GM21717 (cell line): ENCODE measurements at regions not wholly inside any gene's neighbourhood (a gene's known extent, or its start where the extent isn't known, plus 50 kb on each side); places are given as distances from the start of the nearest gene placed in this dataset.

Experiments used
- ATAC-seq: cut with Tn5 transposase; IDR thresholded peaks from one replicate; pipeline ENCODE4 v1.9.1; 2021; ENCODE audit warnings: mild to moderate bottlenecking, moderate library complexity; ENCODE audit not compliant: unreplicated experiment

- no peak for ATAC-seq
Observed at GRCh38 chr1:96374076-96374762, 347.4 kb upstream of the PTBP2 start.

- ATAC-seq = no peak
Observed at GRCh38 chr1:96376846-96377245, 344.7 kb upstream of the PTBP2 start.

- ATAC-seq = no peak
Observed at GRCh38 chr1:96384611-96385010, 337.0 kb upstream of the PTBP2 start.

GRCh38 chr1:96387785-96388184 lies 333.8 kb upstream of the PTBP2 start:
- no peak for ATAC-seq

- no peak for ATAC-seq
Observed at GRCh38 chr1:96388421-96389310, 332.9 kb upstream of the PTBP2 start.

GRCh38 chr1:96400089-96400488 lies 321.5 kb upstream of the PTBP2 start:
- no peak for ATAC-seq

DNA sequence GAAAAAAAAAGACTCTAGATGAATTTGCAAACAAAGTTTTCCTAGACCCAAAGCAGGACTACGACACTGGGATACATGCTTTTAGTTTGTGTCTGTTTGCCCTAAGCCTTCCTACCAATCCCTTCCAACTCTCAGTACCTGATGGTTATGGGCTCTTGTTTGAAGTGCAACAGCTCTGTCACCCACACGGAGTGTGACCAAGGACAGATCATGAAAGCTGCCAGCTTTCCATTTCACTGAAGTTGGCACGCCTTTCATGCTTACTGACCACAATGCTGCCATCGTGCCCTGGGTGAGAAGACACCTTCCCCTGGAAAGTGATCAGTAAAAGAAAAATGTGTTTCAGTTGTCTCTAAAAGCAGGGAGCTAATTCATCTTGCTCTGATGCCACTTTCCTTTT lies 312.5 kb upstream of the PTBP2 start:
- ATAC-seq = no peak

DNA sequence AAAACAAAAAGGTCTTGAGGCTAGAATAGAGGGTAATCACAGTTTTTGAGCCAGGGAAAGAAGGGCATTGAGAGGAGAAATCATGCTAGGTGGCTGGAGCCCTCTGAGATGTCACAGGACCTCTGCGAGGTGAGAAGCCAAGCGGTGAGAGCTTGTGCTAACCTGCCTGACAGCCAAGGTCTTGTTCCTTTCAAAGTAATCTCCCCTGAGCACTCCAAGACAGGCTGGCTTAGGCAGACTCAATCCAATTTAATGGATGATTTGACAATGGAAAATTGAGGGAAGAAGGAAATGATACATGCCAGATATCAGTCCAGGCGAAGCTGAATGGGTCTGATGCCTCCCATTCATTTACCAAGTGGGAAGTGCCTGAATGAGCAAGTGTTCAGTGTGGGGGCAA lies 311.9 kb upstream of the PTBP2 start:
- ATAC-seq = no peak

- no peak for ATAC-seq
Observed at GRCh38 chr1:96411006-96411405, 310.6 kb upstream of the PTBP2 start.

- no peak for ATAC-seq
Observed at GRCh38 chr1:96414598-96414997, 307.0 kb upstream of the PTBP2 start.

DNA sequence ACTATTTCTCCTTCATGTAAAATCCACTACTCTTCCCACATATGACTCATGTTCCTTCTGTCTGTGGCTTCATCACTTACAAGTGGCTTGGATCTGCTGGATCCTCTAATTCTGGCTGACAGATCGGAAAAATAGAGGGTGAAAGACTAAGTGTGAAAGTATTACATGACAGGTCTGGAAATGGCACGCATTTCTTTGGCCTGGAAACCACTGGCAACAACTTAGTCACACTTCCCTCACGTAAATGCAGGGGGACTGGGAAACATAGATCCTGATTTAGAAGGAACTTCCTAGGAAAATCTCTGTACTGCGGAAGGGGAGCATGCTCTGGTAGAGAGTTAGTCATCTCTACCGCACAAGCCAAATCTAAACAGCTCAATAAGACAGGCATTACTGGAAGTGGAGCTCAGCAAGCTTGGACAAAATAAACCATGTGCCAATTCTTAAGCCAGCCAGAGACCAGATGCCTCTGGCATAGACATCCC lies 305.4 kb upstream of the PTBP2 start:
- no peak for ATAC-seq

DNA sequence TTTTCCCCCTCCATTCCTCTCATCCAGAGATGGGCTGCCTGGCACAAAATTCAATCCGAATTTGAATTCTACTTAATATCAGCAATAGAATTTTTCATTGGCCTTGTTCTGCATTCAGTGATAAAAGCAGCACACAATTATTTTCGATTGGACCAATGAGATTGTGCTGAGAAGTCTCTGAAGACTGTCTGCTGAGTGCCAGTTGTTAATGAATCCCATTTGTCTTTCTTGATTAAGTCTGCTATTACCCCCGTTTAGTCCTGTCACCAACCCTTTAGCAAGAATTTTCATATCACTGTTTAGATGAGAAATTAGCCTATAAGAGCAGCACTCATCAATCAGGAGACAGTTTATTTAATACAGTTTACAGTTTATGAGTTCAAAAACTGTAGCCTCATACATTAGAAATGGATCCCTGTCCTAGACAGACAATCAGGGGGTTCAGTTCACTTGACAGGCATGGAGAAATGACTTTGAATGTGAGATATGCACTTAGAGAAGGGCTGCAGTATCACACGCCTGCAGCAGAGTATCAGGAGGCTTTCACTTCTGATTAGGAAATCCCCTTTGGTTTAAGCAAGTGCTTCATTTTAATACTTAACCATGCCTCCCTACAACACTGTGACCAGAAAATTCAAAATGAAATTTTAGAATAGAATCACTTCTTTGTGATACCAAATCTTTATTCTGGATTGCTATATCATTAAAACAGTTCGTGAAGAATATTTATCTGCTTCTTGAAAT lies 304.7 kb upstream of the PTBP2 start:
- peak; percentile 98 for ATAC-seq

DNA sequence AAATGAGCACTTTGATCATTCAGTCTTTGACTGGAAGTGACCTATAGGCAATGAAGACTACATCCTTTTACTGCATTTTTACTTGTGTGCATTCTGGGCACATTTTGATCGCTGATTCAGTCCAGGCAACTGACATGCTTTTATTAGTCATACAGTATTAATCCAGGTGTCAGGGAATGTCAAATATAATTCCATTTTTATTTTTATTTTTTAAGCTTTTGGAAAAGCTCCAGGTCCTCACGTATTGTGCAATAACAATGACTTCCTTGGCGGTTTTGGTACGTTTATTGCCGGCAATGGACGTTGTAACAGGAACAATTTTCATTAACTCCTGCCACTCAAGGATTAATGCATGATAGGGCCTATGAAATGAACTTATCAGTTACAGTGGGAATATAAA lies 302.6 kb upstream of the PTBP2 start:
- no peak for ATAC-seq

DNA sequence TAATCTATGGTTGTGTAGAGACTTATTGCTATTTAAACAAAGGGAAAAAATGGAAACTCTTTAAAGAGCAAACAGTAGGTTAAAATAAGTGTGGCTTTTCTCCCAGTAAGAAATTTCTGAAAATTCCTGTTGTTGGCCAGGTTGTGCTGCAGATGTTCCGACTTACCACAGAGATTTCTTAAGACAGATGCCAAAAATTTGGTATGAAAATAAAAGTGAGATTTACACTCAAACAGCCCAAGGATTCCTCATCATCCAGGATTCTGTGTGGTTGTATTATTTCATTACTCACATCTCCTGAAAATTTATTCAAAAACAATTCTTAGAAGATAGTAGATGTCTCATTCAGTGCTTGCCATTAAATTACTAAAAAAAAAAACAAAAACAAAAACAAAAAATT lies 296.7 kb upstream of the PTBP2 start:
- ATAC-seq = no peak

- no peak for ATAC-seq
Observed at GRCh38 chr1:96425382-96426129, 296.0 kb upstream of the PTBP2 start.

GRCh38 chr1:96427616-96428015 lies 294.0 kb upstream of the PTBP2 start:
- no peak for ATAC-seq

DNA sequence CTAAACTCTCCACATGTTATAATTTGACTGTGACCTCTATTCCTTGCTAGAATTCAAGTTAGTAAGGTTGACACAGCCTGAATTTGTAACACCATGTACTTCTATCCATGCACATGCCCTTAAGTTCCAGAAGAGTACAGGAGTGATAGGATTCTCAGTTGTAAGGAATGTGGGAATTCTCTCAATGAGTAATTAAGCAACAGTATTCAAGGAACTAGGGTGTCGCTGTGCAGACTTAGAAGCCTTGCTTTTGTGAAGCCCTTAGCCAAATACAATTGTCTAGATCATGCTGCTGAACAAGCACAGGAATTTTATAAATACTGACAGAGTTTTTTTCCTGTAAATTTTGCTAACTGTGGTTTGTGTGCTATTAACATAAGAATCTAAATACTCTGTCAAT lies 276.3 kb upstream of the PTBP2 start:
- no peak for ATAC-seq

DNA sequence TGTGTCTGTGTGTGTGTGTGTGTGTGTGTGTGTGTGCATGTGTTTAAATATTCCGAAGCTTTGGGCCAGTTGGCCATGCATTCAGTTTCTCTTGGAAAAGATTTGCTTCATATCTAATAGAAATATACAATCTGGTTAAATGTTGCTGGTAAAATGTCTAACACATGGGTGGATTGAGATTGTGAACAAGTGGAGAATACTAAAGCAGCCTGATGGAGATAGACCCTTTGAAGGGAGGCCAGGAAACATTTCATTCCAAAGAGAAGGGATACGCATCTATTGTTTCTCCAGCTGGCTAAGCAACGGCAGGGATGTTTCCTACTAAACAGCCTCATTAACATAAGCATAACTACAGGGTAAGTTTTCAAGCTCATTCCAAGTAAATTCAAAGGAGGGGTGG lies 257.5 kb upstream of the PTBP2 start:
- no peak for ATAC-seq

DNA sequence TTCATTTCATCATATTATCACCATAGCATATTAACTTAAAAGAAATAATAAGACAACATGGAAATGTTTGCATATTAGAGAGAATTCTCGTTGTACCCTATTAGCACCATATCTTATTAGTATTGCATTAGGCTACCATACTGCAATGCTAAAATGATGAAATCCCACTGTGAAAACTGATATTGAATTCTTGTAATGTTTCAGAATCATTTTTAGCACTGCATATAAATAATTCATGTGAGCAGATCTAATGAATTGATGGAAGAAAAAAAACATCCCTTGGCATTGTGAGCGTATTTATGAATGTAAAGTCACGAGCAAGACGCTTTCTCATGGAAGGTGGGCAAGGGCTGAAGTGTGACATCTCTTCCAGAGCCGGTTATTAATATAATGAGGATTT lies 257.1 kb upstream of the PTBP2 start:
- ATAC-seq = no peak

- no peak for ATAC-seq
Observed at GRCh38 chr1:96464991-96465390, 256.6 kb upstream of the PTBP2 start.

- no peak for ATAC-seq
Observed at GRCh38 chr1:96465441-96465840, 256.1 kb upstream of the PTBP2 start.
